Effector memory CD8-positive, alpha-beta T cell (primary cell): ENCODE measurements at regions not wholly inside any gene's neighbourhood (a gene's known extent, or its start where the extent isn't known, plus 50 kb on each side); places are given as distances from the start of the nearest gene placed in this dataset.

Experiments
- ATAC-seq: fragments of 150-1000 bp; cut with Tn5 transposase; replicated peaks from 2 replicates; pipeline ENCODE4 v1.10.0; 2021; ENCODE audit warnings: mild to moderate bottlenecking, moderate library complexity
- DNase-seq, 3 experiments: peaks; one replicate each; pipeline ENCODE4 v3.0.0; 2021
- H3K27ac Mint-ChIP-seq, 2 donors: one replicate each; pipeline ENCODE4 v1.8.0; 2022; ENCODE audit warnings: mild to moderate bottlenecking in 2 of 2, mixed read lengths in 2 of 2, moderate library complexity in 2 of 2
- H3K27me3 Mint-ChIP-seq, 2 donors: one replicate each; pipeline ENCODE4 v1.8.0; 2022; ENCODE audit warnings: mixed read lengths in 2 of 2
- H3K36me3 Mint-ChIP-seq: one replicate; pipeline ENCODE4 v1.8.0; 2022; ENCODE audit warnings: mild to moderate bottlenecking, moderate library complexity, mixed read lengths; ENCODE audit not compliant: insufficient read depth
- H3K4me1 Mint-ChIP-seq, 2 donors: one replicate each; pipeline ENCODE4 v1.8.0; 2022; ENCODE audit warnings: low read depth in 2 of 2, mixed read lengths in 2 of 2
- H3K4me3 Mint-ChIP-seq, 2 donors: one replicate each; pipeline ENCODE4 v1.8.0; 2022; ENCODE audit warnings: mild to moderate bottlenecking in 2 of 2, mixed read lengths in 2 of 2, moderate library complexity in 2 of 2
- H3K9me3 Mint-ChIP-seq, 2 donors: one replicate each; pipeline ENCODE4 v1.8.0; 2022; ENCODE audit warnings: mixed read lengths in 2 of 2

- peak overlapping the region in 1 of 2 donors; percentile 24 for H3K27ac Mint-ChIP-seq
- no peak for DNase-seq
- H3K9me3 Mint-ChIP-seq = peaks cover 0 to 3% of the 10 kb centered on the region in 2 donors
- no peaks in the 10 kb centered on the region for H3K27me3 Mint-ChIP-seq
- H3K36me3 Mint-ChIP-seq = no peaks in the 10 kb centered on the region
- no peaks in the 10 kb centered on the region for H3K4me1 Mint-ChIP-seq
- no peak for ATAC-seq
- no peak overlapping the region for H3K4me3 Mint-ChIP-seq
Observed at GRCh38 chr1:93784538-93784937, 94.5 kb downstream of the DNTTIP2 start.

DNA sequence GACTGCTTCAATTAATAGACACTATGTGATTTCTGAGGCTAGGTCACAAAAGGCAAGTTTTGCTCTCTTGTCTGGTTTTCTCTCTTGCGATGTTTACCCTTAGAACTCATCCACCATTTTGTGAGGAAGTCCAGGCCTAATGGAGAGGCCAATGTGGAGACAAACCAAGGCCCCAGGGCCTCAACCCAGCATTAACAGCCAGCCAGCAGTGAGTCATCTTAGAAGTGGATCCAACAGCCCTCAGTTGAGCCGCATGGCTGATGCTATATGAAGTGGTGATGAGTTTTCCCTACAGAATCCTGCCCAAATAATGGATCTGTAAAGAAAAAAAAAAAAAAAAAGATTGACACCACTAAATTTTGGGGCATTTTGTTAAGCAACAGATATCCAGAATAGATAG is 95.1 kb downstream of the DNTTIP2 start:
- Mint-ChIP-seq H3K27ac (no peak overlapping the region), H3K4me1 (no peaks in the 10 kb centered on the region), H3K9me3 (peaks cover 0 to 3% of the 10 kb centered on the region in 2 donors), H3K36me3 (no peaks in the 10 kb centered on the region), H3K27me3 (peaks cover 0 to 7% of the 10 kb centered on the region in 2 donors), H3K4me3 (no peak overlapping the region)
- DNase-seq (no peak), ATAC-seq (no peak)

DNA sequence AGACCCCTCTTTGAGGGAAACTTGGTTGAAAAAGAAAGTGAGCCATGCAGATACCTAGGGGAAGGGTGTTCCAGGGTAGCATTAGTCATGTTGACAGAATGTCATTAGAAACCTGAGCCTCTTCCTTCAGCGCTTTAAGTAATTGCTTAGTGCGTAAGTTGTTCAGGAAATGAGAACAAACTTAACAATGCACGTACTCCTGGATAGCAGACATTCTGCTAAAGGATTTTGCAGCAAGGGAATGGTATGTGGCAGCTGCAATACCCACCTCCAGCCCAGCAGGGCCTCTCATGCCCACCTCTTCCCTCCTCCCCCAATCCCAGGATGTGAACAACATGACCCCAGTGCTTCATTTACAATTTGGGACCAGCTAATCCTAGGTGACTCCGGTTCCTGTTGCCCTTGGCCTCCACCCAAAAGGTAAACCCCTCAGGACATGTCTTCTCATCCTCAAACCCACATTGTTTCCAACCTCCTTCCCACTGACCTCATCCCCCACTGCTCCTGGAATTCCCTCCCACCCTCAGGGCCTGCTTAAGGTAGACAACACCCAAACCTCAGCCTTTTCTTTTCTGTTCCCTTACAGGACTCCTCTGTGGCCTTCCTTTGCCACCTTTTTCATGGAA is 98.0 kb upstream of the BCAR3 start:
- Mint-ChIP-seq H3K27me3 (peaks cover 0 to 12% of the 10 kb centered on the region in 2 donors), H3K4me1 (no peaks in the 10 kb centered on the region), H3K4me3 (no peak overlapping the region), H3K36me3 (no peaks in the 10 kb centered on the region), H3K27ac (no peak overlapping the region), H3K9me3 (no peaks in the 10 kb centered on the region)
- DNase-seq (no peak), ATAC-seq (no peak)

GRCh38 chr1:93778457-93778856 is 96.8 kb upstream of the BCAR3 start:
- Mint-ChIP-seq H3K36me3 (no peaks in the 10 kb centered on the region), H3K27me3 (peaks cover 0 to 18% of the 10 kb centered on the region in 2 donors), H3K9me3 (no peaks in the 10 kb centered on the region), H3K4me3 (no peak overlapping the region), H3K4me1 (no peaks in the 10 kb centered on the region), H3K27ac (no peak overlapping the region)
- DNase-seq (no peak), ATAC-seq (no peak)

DNA sequence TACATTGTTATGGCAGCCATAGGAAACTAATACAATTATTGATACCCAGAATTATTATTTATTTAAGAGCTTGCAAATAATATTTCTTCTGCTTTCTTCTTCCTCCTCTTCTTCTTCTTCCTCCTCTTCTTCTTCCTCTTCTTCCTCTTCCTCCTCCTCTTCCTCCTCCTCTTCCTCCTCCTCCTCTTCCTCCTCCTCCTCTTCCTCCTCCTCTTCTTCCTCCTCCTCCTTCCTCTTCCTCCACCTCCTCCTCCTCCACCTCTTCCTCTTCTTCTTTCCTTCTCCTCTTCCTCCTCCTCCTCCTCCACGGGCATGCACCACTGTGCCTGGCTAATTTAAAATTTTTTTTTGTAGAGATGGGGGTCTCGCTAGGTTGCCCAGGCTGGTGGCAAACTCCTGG is 95.6 kb upstream of the BCAR3 start:
- Mint-ChIP-seq H3K27ac (no peak overlapping the region), H3K4me3 (no peak overlapping the region), H3K27me3 (peaks cover 0 to 18% of the 10 kb centered on the region in 2 donors), H3K36me3 (peaks cover 3% of the 10 kb centered on the region), H3K9me3 (no peaks in the 10 kb centered on the region), H3K4me1 (no peaks in the 10 kb centered on the region)
- DNase-seq (no peak), ATAC-seq (no peak)

- Mint-ChIP-seq H3K27ac (no peak overlapping the region), H3K36me3 (peaks cover 3% of the 10 kb centered on the region), H3K9me3 (no peaks in the 10 kb centered on the region), H3K27me3 (peaks cover 0 to 18% of the 10 kb centered on the region in 2 donors), H3K4me1 (no peaks in the 10 kb centered on the region), H3K4me3 (no peak overlapping the region)
- DNase-seq (no peak), ATAC-seq (no peak)
Observed at GRCh38 chr1:93776728-93777127, 95.1 kb upstream of the BCAR3 start.

DNA sequence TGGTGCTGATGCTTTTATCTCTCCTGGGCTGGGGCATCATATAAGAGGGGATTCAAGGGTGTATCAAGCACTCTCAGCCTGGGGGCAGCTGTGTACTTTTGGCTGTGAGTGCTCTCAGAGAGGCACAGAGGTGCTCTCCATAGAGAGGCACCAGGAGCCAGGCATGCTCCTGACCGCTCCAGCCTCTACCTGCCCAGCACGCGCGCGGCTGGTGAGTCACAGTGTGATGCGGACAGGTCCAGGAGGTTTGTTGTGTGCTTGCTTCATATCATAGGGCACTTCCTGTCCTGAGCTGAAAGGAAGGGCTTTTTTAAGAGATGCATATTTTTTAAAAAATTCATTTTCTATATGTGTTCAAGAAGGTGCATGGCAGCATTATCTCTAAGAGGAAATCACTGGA is 93.6 kb upstream of the BCAR3 start:
- Mint-ChIP-seq H3K27ac (no peak overlapping the region), H3K4me3 (no peak overlapping the region), H3K9me3 (no peaks in the 10 kb centered on the region), H3K36me3 (peaks cover 3% of the 10 kb centered on the region), H3K4me1 (no peaks in the 10 kb centered on the region), H3K27me3 (peaks cover 0 to 18% of the 10 kb centered on the region in 2 donors)
- ATAC-seq (no peak), DNase-seq (no peak)

DNA sequence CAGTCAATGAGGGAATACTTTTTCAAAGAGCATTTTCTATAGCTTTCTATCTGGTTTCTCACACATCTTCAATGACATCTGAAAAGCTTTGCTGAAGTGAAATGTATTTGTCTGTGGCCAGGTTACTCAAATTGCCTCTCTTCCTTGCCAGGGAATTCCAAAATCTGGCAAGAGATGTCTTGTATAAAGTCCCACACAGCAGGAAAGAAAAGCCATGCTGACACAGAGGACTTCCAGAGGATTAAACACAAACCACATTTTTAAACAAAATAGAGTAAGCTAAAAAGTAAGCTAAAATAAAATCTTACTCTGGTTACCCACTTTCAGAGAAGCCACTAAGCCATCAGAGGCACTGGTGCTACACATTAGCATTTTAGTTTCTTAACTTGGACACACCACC is 93.1 kb upstream of the BCAR3 start:
- Mint-ChIP-seq H3K9me3 (no peaks in the 10 kb centered on the region), H3K4me3 (no peak overlapping the region), H3K4me1 (no peaks in the 10 kb centered on the region), H3K27ac (no peak overlapping the region), H3K36me3 (peaks cover 3% of the 10 kb centered on the region), H3K27me3 (peaks cover 0 to 18% of the 10 kb centered on the region in 2 donors)
- ATAC-seq (no peak), DNase-seq (no peak)

- DNase-seq (no peak), ATAC-seq (no peak)
- peaks cover 0 to 6% of the 10 kb centered on the region in 2 donors for H3K27me3 Mint-ChIP-seq
- H3K4me3 Mint-ChIP-seq = no peak overlapping the region
- H3K9me3 Mint-ChIP-seq = no peaks in the 10 kb centered on the region
- peaks cover 3% of the 10 kb centered on the region for H3K36me3 Mint-ChIP-seq
- no peak overlapping the region for H3K27ac Mint-ChIP-seq
- peaks cover 2 to 4% of the 10 kb centered on the region in 2 donors for H3K4me1 Mint-ChIP-seq
Observed at GRCh38 chr1:93773049-93773838, 91.6 kb upstream of the BCAR3 start.

DNA sequence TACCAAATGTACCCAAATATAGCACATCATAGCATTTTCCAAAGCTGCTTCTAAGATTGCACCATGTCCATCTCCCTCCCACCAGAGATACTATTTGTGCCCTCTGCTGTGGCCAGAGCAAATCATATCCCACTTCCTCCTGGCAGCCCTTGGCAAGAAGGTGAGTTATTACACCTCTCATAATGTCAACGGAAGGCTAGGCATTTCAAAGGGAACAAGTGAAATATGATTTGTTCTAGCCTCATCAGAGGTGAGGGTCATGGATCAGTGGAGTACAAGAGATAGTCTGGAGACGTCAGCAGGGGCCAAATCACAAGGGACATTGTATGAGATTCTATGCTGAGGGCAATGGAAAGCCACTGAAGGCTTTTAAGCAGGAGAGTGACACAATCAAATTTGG is 90.2 kb upstream of the BCAR3 start:
- peaks cover 3% of the 10 kb centered on the region for H3K36me3 Mint-ChIP-seq
- H3K27me3 Mint-ChIP-seq = peaks cover 0 to 6% of the 10 kb centered on the region in 2 donors
- no peaks in the 10 kb centered on the region for H3K9me3 Mint-ChIP-seq
- H3K4me1 Mint-ChIP-seq = peaks cover 6 to 15% of the 10 kb centered on the region in 2 donors
- no peak for DNase-seq
- no peak for ATAC-seq
- no peak overlapping the region for H3K4me3 Mint-ChIP-seq
- no peak overlapping the region for H3K27ac Mint-ChIP-seq

DNA sequence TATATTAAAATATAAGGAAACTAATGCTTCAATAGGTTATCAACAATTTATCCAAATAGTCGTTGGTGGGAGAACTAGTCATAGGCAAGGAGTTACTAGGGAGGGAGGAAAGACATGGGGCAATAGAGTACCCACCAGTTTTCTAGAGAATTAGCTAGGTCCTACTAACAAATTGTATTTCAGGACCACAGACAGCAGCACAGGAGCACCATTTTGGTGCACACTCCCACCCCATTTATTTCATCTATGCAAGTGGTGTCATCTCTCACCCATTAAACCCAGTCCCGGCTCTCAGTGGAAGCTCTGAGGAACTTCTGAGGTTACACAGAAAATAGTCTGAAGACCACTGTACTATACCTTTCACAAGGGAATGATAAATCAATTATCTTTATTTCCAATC is 89.0 kb upstream of the BCAR3 start:
- peaks cover 0 to 6% of the 10 kb centered on the region in 2 donors for H3K27me3 Mint-ChIP-seq
- peaks cover 6 to 19% of the 10 kb centered on the region in 2 donors for H3K4me1 Mint-ChIP-seq
- no peaks in the 10 kb centered on the region for H3K9me3 Mint-ChIP-seq
- H3K27ac Mint-ChIP-seq = no peak overlapping the region
- ATAC-seq = no peak
- H3K4me3 Mint-ChIP-seq = no peak overlapping the region
- no peak for DNase-seq
- H3K36me3 Mint-ChIP-seq = peaks cover 3% of the 10 kb centered on the region

DNA sequence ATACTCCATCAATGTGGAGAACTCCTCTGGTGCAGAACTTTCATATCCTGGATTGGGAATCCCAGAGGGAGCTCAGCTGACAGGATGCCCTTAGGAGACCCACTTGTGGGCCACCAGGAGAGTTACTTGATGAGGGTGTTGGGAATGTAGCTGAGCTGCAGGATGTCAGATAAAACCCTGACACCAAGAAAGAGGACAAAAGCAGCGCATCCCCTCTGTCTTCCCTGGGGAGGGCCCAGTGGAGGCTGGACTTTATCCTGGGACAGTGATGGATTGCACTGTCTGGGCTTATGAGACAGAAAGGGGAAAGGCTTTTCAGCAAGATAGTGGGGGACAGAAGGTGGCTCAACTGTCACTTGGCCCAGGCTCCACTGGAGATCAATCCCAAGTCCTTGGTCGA is 88.1 kb upstream of the BCAR3 start:
- no peak overlapping the region for H3K27ac Mint-ChIP-seq
- H3K27me3 Mint-ChIP-seq = peaks cover under 1 to 6% of the 10 kb centered on the region in 2 donors
- peaks cover 6 to 19% of the 10 kb centered on the region in 2 donors for H3K4me1 Mint-ChIP-seq
- H3K4me3 Mint-ChIP-seq = no peak overlapping the region
- H3K9me3 Mint-ChIP-seq = no peaks in the 10 kb centered on the region
- H3K36me3 Mint-ChIP-seq = peaks cover 3% of the 10 kb centered on the region
- DNase-seq (no peak), ATAC-seq (no peak)

GRCh38 chr1:93768380-93768863 is 86.8 kb upstream of the BCAR3 start:
- no peak for DNase-seq
- H3K27me3 Mint-ChIP-seq = peaks cover 0 to 12% of the 10 kb centered on the region in 2 donors
- peaks cover 3% of the 10 kb centered on the region for H3K36me3 Mint-ChIP-seq
- ATAC-seq = no peak
- no peak overlapping the region for H3K27ac Mint-ChIP-seq
- no peak overlapping the region for H3K4me3 Mint-ChIP-seq
- H3K4me1 Mint-ChIP-seq = peaks cover 9 to 19% of the 10 kb centered on the region in 2 donors
- no peaks in the 10 kb centered on the region for H3K9me3 Mint-ChIP-seq

DNA sequence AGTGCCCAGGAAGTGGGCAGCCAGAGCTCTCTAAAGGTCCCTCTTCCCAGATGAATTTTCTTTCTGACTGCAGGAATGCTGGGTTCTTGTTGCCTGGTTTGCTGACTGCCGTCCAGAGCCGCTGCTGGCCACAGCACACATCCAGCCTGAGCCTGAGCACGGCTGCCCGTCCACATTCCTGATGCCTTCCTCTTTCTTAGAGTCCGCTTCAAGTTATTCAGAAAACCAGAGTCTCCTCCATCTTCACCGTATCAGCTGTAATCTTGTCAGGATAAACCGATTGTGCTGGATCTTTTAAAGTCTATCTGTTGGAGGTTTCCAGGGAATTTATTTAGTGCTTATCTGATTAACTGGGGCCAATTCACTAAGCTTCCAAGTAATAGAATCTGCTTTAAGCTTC is 84.8 kb upstream of the BCAR3 start:
- Mint-ChIP-seq H3K4me1 (peaks cover 9 to 19% of the 10 kb centered on the region in 2 donors), H3K27ac (peak overlapping the region in 1 of 2 donors; percentile 42), H3K36me3 (no peaks in the 10 kb centered on the region), H3K4me3 (no peak overlapping the region), H3K27me3 (peaks cover 0 to 12% of the 10 kb centered on the region in 2 donors), H3K9me3 (no peaks in the 10 kb centered on the region)
- ATAC-seq = no peak
- no peak for DNase-seq
